PC-3 (cell line): ENCODE measurements at regions not wholly inside any gene's neighbourhood (a gene's known extent, or its start where the extent isn't known, plus 50 kb on each side); places are given as distances from the start of the nearest gene placed in this dataset.

Experiments
- ATAC-seq: fragments of 200-7000 bp; cut with Tn5 transposase; 2 replicates; pipeline ENCODE4 v1.9.1; 2020; ENCODE audit warnings: mild to moderate bottlenecking, moderate library complexity
- BruUV-seq: library from RNA; stranded (reverse); fragments of 400-500 nt; replicated peaks from 2 replicates; lab custom pipeline; 2021; lab: Mats Ljungman, UMichigan
- CTCF ChIA-PET: fragments of 300-600 bp; sonication (Branson Sonifier 250); formaldehyde crosslinking; loops from one replicate; lab custom pipeline; 2022; ENCODE audit warnings: antibody characterized with exemption; lab: Charles Lee
- POLR2A ChIA-PET: fragments of 300-600 bp; sonication (Branson Sonifier 250); formaldehyde crosslinking; loops from one replicate; lab custom pipeline; 2022; ENCODE audit warnings: antibody characterized with exemption; ENCODE audit not compliant: unreplicated experiment; lab: Charles Lee
- DNase-seq: peaks from one replicate; pipeline ENCODE4 v3.0.0-alpha.2; 2015
- H2AFZ ChIP-seq: fragments of 300-600 bp; sonication (generic); 2 replicates; pipeline ENCODE4 v1.6.0; 2016; ENCODE audit warnings: antibody characterized with exemption, low read length
- H3F3A ChIP-seq: fragments of 300-600 bp; sonication (generic); one replicate; pipeline ENCODE4 v1.6.0; 2017; ENCODE audit warnings: antibody characterized with exemption, low read length, control low read depth, mild to moderate bottlenecking; ENCODE audit not compliant: unreplicated experiment
- H3K27ac ChIP-seq: fragments of 300-600 bp; sonication (generic); 2 replicates; pipeline ENCODE4 v1.5.1; 2016; ENCODE audit warnings: mild to moderate bottlenecking, low read length
- H3K27me3 ChIP-seq: fragments of 300-600 bp; sonication (generic); 2 replicates; pipeline ENCODE4 v1.6.1; 2016; ENCODE audit warnings: low read length, mixed read lengths
- H3K36me3 ChIP-seq: fragments of 300-600 bp; sonication (generic); 2 replicates; pipeline ENCODE4 v1.6.1; 2016; ENCODE audit warnings: low read depth, mixed run types, low read length, mixed read lengths
- H3K4me1 ChIP-seq: fragments of 300-600 bp; sonication (generic); 2 replicates; pipeline ENCODE4 v1.5.1; 2016; ENCODE audit warnings: low read length; ENCODE audit not compliant: insufficient read depth
- H3K4me2 ChIP-seq: fragments of 300-600 bp; sonication (generic); 2 replicates; pipeline ENCODE4 v1.6.0; 2016; ENCODE audit warnings: low read length
- H3K4me3 ChIP-seq: fragments of 300-600 bp; sonication (generic); 2 replicates; pipeline ENCODE4 v1.5.1; 2016; ENCODE audit warnings: mild to moderate bottlenecking, low read length, mixed read lengths
- H3K79me2 ChIP-seq: fragments of 300-600 bp; sonication (generic); 2 replicates; pipeline ENCODE4 v1.6.1; 2017; ENCODE audit warnings: low read length, mixed read lengths
- H3K9ac ChIP-seq: fragments of 300-600 bp; sonication (generic); 2 replicates; pipeline ENCODE4 v1.6.0; 2016; ENCODE audit warnings: mild to moderate bottlenecking, low read length
- H3K9me2 ChIP-seq: fragments of 300-600 bp; sonication (generic); replicated peaks from 2 replicates; pipeline ENCODE4 v1.6.1; 2016; ENCODE audit warnings: mixed run types, low read length, mixed read lengths
- H3K9me3 ChIP-seq: fragments of 300-600 bp; sonication (generic); 2 replicates; pipeline ENCODE4 v1.6.1; 2016; ENCODE audit warnings: low read length, mixed read lengths
- H4K20me1 ChIP-seq: fragments of 300-600 bp; sonication (generic); 2 replicates; pipeline ENCODE4 v1.6.1; 2016; ENCODE audit warnings: low read length, mixed read lengths
- CTCF ChIP-seq: fragments of 300-600 bp; sonication (generic); conservative IDR thresholded peaks from 2 replicates; pipeline ENCODE4 v1.5.1; 2017; ENCODE audit warnings: antibody characterized with exemption, low read depth, mild to moderate bottlenecking, low read length
- EZH2 ChIP-seq: fragments of 300-600 bp; sonication (generic); IDR thresholded peaks from one replicate; pipeline ENCODE4 v1.6.1; 2017; ENCODE audit warnings: antibody characterized with exemption, mild to moderate bottlenecking, low read length; ENCODE audit not compliant: unreplicated experiment
- EZH2phosphoT487 ChIP-seq: fragments of 300-600 bp; sonication (generic); IDR thresholded peaks from 2 replicates; pipeline ENCODE4 v1.6.1; 2018; ENCODE audit warnings: mild to moderate bottlenecking, antibody characterized with exemption, low read length, borderline replicate concordance
- intact Hi-C: fragments of 100-400 bp; cut with micrococcal nuclease; formaldehyde crosslinking; loops from 2 replicates; pipeline ENCODE4 v1.9.0; 2023

- no peak for ATAC-seq
- H3K27me3 ChIP-seq: no peaks in the 10 kb centered on the region
- CTCF ChIA-PET: interaction anchor here (0.6 kb wide), 1 partner anchor 63 kb away, joined by 3 read pairs; no protein-coding TSS in a partner anchor
Observed at GRCh38 chr3:151609491-151609890, 124.2 kb upstream of the AADACL2 start.

DNA sequence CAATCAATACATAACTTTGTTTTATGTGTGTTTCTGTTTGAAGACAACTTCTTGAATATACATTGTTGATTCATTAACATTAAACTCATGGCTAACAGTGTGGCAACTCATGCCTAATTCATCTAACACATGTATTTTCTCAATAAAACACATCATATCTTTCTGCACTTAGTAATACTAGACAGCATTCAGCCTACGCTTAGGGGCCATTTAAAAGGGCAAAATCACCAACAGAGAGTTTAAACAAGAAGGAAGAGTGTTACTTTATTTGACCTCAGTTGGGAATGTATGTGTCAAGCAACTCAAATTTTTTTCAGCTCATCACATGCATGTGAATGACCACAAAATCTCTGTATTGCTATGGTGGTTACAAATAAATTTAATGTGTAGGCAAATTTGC, 128.8 kb upstream of the AADACL2 start:
- no peak overlapping the region for H2AFZ ChIP-seq
- no peaks in the 10 kb centered on the region for H3K4me1 ChIP-seq
- ChIA-PET CTCF (no interaction called here), POLR2A (no interaction called here)
- DNase-seq (no peak), ATAC-seq (no peak)
- no peaks in the 10 kb centered on the region for H3K9me2 ChIP-seq
- H3K9ac ChIP-seq: no peak overlapping the region
- H3K27me3 ChIP-seq: no peaks in the 10 kb centered on the region
- no peak overlapping the region for H3K27ac ChIP-seq
- H3K4me2 ChIP-seq: no peak overlapping the region
- H3F3A ChIP-seq: no peaks in the 10 kb centered on the region
- H3K36me3 ChIP-seq: no peaks in the 10 kb centered on the region
- intact Hi-C loops: no loop called here
- H3K9me3 ChIP-seq: no peaks in the 10 kb centered on the region
- no peak for TF ChIP-seq EZH2
- BruUV-seq: no TSS peak
- no peaks in the 10 kb centered on the region for H4K20me1 ChIP-seq
- H3K4me3 ChIP-seq: no peak overlapping the region
- H3K79me2 ChIP-seq: no peaks in the 10 kb centered on the region

More at GRCh38 chr3:151609491-151609890, 124.2 kb upstream of the AADACL2 start:
- BruUV-seq: no TSS peak
- POLR2A ChIA-PET: no interaction called here
- no peaks in the 10 kb centered on the region for H3F3A ChIP-seq
- no peaks in the 10 kb centered on the region for H3K4me1 ChIP-seq
- no peaks in the 10 kb centered on the region for H4K20me1 ChIP-seq
- no peak overlapping the region for H2AFZ ChIP-seq
- no peaks in the 10 kb centered on the region for H3K36me3 ChIP-seq
- DNase-seq: no peak
- intact Hi-C loops: no loop called here
- H3K4me2 ChIP-seq: no peak overlapping the region
- H3K9me2 ChIP-seq: no peaks in the 10 kb centered on the region
- no peak overlapping the region for H3K4me3 ChIP-seq
- 0 out of 2 replicates have a peak, but pooled peaks cover 3% of the 10 kb centered on the region for H3K9me3 ChIP-seq
- TF ChIP-seq CTCF (no peak), EZH2 (no peak), EZH2phosphoT487 (no peak)
- no peak overlapping the region for H3K9ac ChIP-seq
- no peaks in the 10 kb centered on the region for H3K79me2 ChIP-seq
- H3K27ac ChIP-seq: no peak overlapping the region

GRCh38 chr3:151600783-151601182, 132.9 kb upstream of the AADACL2 start:
- no peak for ATAC-seq
- BruUV-seq: no TSS peak

More at GRCh38 chr3:151600783-151601182, 132.9 kb upstream of the AADACL2 start:
- intact Hi-C loops: no loop called here
- H2AFZ ChIP-seq: no peak overlapping the region
- DNase-seq: no peak
- no peaks in the 10 kb centered on the region for H3K36me3 ChIP-seq
- no peaks in the 10 kb centered on the region for H3K4me1 ChIP-seq
- H3K9me3 ChIP-seq: no peaks in the 10 kb centered on the region
- no peak for TF ChIP-seq EZH2
- no peak for TF ChIP-seq CTCF
- no peak overlapping the region for H3K9ac ChIP-seq
- CTCF ChIA-PET: no interaction called here
- no peaks in the 10 kb centered on the region for H3F3A ChIP-seq
- H3K27me3 ChIP-seq: no peaks in the 10 kb centered on the region
- H3K27ac ChIP-seq: no peak overlapping the region
- H4K20me1 ChIP-seq: no peaks in the 10 kb centered on the region
- POLR2A ChIA-PET: no interaction called here
- no peak overlapping the region for H3K4me2 ChIP-seq
- no peak overlapping the region for H3K4me3 ChIP-seq
- H3K79me2 ChIP-seq: no peaks in the 10 kb centered on the region
- H3K9me2 ChIP-seq: no peaks in the 10 kb centered on the region
